K562 (cell line): ENCODE measurements at regions not wholly inside any gene's neighbourhood (a gene's known extent, or its start where the extent isn't known, plus 50 kb on each side); places are given as distances from the start of the nearest gene placed in this dataset.

Experiments used
- ATAC-seq: fragments of 200-7000 bp; cut with Tn5 transposase; 3 replicates; pipeline ENCODE4 v1.9.1; 2020; ENCODE audit warnings: moderate library complexity
- BruUV-seq: library from RNA; stranded (reverse); fragments of 400-500 nt; replicated peaks from 2 replicates; lab custom pipeline; 2021; lab: Mats Ljungman, UMichigan
- CTCF ChIA-PET: fragments of 300-600 bp; formaldehyde crosslinking; extraction: SDS; loops from one replicate; lab custom pipeline; 2021; ENCODE audit warnings: low intra/inter-chr PET ratio; lab: Yijun Ruan, JAX
- POLR2A ChIA-PET: fragments of 300-600, 350-650 bp; sonication (Branson Sonifier 250); formaldehyde crosslinking; extraction: SDS; loops from one replicate; lab custom pipeline; 2021; ENCODE audit warnings: antibody characterized with exemption, inconsistent platforms; lab: Yijun Ruan, JAX
- DNase-seq, 4 experiments: peaks; one replicate each; pipeline versions ENCODE4 v3.0.0 to v3.0.0-alpha.2; 2011 to 2018; ENCODE audit warnings: low spot score in 3 of 4, mixed read lengths in 3 of 4; ENCODE audit errors: extremely low read depth in 1 of 4
- FAIRE-seq: peaks from 2 replicates; lab custom pipeline; 2011; peaks lifted over from hg19 to GRCh38; lab: Jason Lieb, UNC
- H2AFZ ChIP-seq: 2 replicates; pipeline ENCODE4 v1.6.0; 2011; ENCODE audit warnings: low read depth, low read length, control low read depth, inconsistent platforms
- H3K27ac ChIP-seq: fragments of 200-600 bp; 3 replicates; pipeline ENCODE4 v1.8.0; 2011; ENCODE audit warnings: low read depth, mild to moderate bottlenecking, control low read depth, inconsistent platforms, low read length, moderate library complexity, mixed read lengths; ENCODE audit errors: extremely low read depth
- H3K27me3 ChIP-seq, 2 experiments: fragments of 300-600 bp in 1 of 2; 2 replicates in 1 of 2; 3 replicates in 1 of 2; pipeline versions ENCODE4 v1.6.0 to v1.8.0; 2011; ENCODE audit warnings: inconsistent platforms in 2 of 2, low read length in 2 of 2, mild to moderate bottlenecking in 1 of 2, mixed read lengths in 1 of 2, moderate library complexity in 1 of 2; ENCODE audit not compliant: control insufficient read depth in 2 of 2, insufficient read depth in 2 of 2
- H3K36me3 ChIP-seq: fragments of 300-600 bp; 3 replicates; pipeline ENCODE4 v1.8.0; 2011; ENCODE audit warnings: mild to moderate bottlenecking, low read length, inconsistent platforms; ENCODE audit not compliant: control insufficient read depth, insufficient read depth
- H3K4me1 ChIP-seq, 2 experiments: fragments of 200-600 bp in 1 of 2; replicated peaks in 1 of 2; 2 replicates in 1 of 2; 3 replicates in 1 of 2; pipeline versions ENCODE4 v1.5.1 to v1.8.0; 2011; ENCODE audit warnings: inconsistent platforms in 2 of 2, low read length in 2 of 2, mild to moderate bottlenecking in 1 of 2, mixed read lengths in 1 of 2, moderate library complexity in 1 of 2; ENCODE audit not compliant: control insufficient read depth in 2 of 2, insufficient read depth in 2 of 2
- H3K4me2 ChIP-seq: 2 replicates; pipeline ENCODE4 v1.6.1; 2011; ENCODE audit warnings: low read length, control low read depth, inconsistent platforms, mixed read lengths; ENCODE audit not compliant: insufficient read depth
- H3K4me3 ChIP-seq: fragments of 200-600 bp; sonication (generic), shearing (Covaris generic); 2 replicates; pipeline ENCODE4 v1.5.1; 2016; ENCODE audit warnings: control low read depth, inconsistent platforms
- H3K79me2 ChIP-seq: fragments of 200-600 bp; 3 replicates; pipeline ENCODE4 v1.8.0; 2011; ENCODE audit warnings: low read length, inconsistent platforms; ENCODE audit not compliant: control insufficient read depth, insufficient read depth
- H3K9ac ChIP-seq, 2 experiments: 2 replicates each; pipeline versions ENCODE4 v1.6.0 to v1.6.1; 2011; ENCODE audit warnings: low read depth in 2 of 2, low read length in 2 of 2, control low read depth in 1 of 2, inconsistent platforms in 1 of 2, mild to moderate bottlenecking in 1 of 2, mixed read lengths in 1 of 2; ENCODE audit not compliant: insufficient read depth in 1 of 2
- H3K9me1 ChIP-seq: one replicate; pipeline ENCODE4 v1.6.0; 2011; ENCODE audit warnings: inconsistent platforms, mild to moderate bottlenecking, low read length, moderate library complexity; ENCODE audit not compliant: control insufficient read depth, insufficient read depth
- H3K9me3 ChIP-seq: replicated peaks from 2 replicates; pipeline ENCODE4 v1.5.1; 2011; ENCODE audit warnings: low read depth, low read length, inconsistent platforms; ENCODE audit not compliant: control insufficient read depth, insufficient read depth
- H4K20me1 ChIP-seq: replicated peaks from 2 replicates; pipeline ENCODE4 v1.6.1; 2011; ENCODE audit warnings: low read length, inconsistent platforms, mixed read lengths; ENCODE audit not compliant: control insufficient read depth, insufficient read depth
- ERF ChIP-seq: fragments of 450-650 bp; formaldehyde crosslinking; IDR thresholded peaks from 2 replicates; pipeline ENCODE4 v1.4.0; 2020; ENCODE audit warnings: mild to moderate bottlenecking, mixed read lengths
- FOXO4 ChIP-seq: fragments of 450-650 bp; formaldehyde crosslinking; IDR thresholded peaks from 2 replicates; pipeline ENCODE4 v1.4.0; 2020; ENCODE audit warnings: mild to moderate bottlenecking, moderate library complexity
- GABPB1 ChIP-seq: sonication (generic); formaldehyde crosslinking; IDR thresholded peaks from 2 replicates; pipeline ENCODE4 v1.8.0; 2022; ENCODE audit warnings: mild to moderate bottlenecking, missing genetic modification reagents
- HDAC1 ChIP-seq, 2 experiments: fragments of 450-650 bp; IDR thresholded peaks; 2 replicates each; pipeline ENCODE4 v1.6.1; 2016 to 2017; ENCODE audit warnings: inconsistent platforms in 1 of 2, mild to moderate bottlenecking in 1 of 2, moderate library complexity in 1 of 2
- RBM14 ChIP-seq: fragments of 200-400 bp; formaldehyde crosslinking; IDR thresholded peaks from 2 replicates; pipeline ENCODE4 v1.6.1; 2018; ENCODE audit warnings: low read depth, mild to moderate bottlenecking, low read length, moderate library complexity, borderline replicate concordance; ENCODE audit not compliant: insufficient read depth
- RUNX1 ChIP-seq: sonication (generic); IDR thresholded peaks from 2 replicates; pipeline ENCODE4 v1.6.1; 2016; ENCODE audit warnings: antibody characterized with exemption, low read depth
- ZFP30 ChIP-seq: fragments of 250-450 bp; sonication (Bioruptor Pico); IDR thresholded peaks from 2 replicates; pipeline ENCODE4 v1.8.0; 2022; ENCODE audit warnings: moderate library complexity, mild to moderate bottlenecking, inconsistent platforms, borderline replicate concordance
- ZMIZ1 ChIP-seq, 2 experiments: fragments of 150-350 bp in 1 of 2; IDR thresholded peaks; 2 replicates each; pipeline ENCODE4 v1.6.1; 2012 to 2016; ENCODE audit warnings: low read depth in 2 of 2, low read length in 2 of 2, mild to moderate bottlenecking in 1 of 2, moderate library complexity in 1 of 2
- ZNF174 ChIP-seq: fragments of 250-450 bp; sonication (Bioruptor Pico); IDR thresholded peaks from 2 replicates; pipeline ENCODE4 v1.4.0; 2020; ENCODE audit warnings: mild to moderate bottlenecking
- WGBS: fragments of 100-300 bp; shearing (Covaris generic); methylation state at CpG from one replicate; pipeline ENCODE4 v1.1.6; 2016; ENCODE audit warnings: low coverage, mixed read lengths; ENCODE audit not compliant: insufficient coverage; ENCODE audit errors: missing lambda C conversion rate; 5-methylcytosine and 5-hydroxymethylcytosine counted together
- in situ Hi-C: fragments of 300-500 bp; cut with MboI; formaldehyde crosslinking; loops from 4 replicates; pipeline ENCODE4 v1.15.0; 2018; ENCODE audit warnings: inconsistent platforms, mixed read lengths
- intact Hi-C: fragments of 100-400 bp; cut with micrococcal nuclease; formaldehyde crosslinking; loops from 2 replicates; pipeline ENCODE4 v1.14.2; 2022
- TF ChIP-seq, protein P1 (sequence below): fragments of 250-450 bp; sonication (Bioruptor Pico); IDR thresholded peaks from 2 replicates; pipeline ENCODE4 v1.5.0; 2020; ENCODE audit warnings: mild to moderate bottlenecking
- TF ChIP-seq, protein P2 (sequence below): fragments of 450-650 bp; IDR thresholded peaks from 2 replicates; pipeline ENCODE4 v1.6.1; 2014; ENCODE audit warnings: low read depth, mild to moderate bottlenecking, moderate library complexity, borderline replicate concordance

DNA sequence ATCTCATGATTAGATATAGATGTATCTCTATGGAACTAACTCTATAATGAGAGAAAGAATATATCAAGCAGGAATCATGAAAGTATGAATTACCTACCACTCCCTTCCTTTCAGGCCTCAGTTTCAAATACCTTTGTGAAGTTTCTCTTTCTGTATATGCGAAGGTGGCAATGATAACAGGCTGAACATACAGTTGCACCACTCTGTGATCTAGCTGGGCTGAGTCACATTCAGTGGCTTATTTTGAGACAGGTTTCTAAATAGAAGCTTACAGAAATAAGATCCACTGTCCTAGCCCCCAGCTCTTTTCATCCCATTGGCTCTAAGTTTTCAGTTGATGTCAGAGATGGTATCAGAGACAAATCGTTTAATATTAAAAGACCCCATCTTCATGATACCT is 662.0 kb downstream of the SLITRK1 start:
- in situ Hi-C loops, result no loop called here
- TF ChIP-seq, protein P1, sequence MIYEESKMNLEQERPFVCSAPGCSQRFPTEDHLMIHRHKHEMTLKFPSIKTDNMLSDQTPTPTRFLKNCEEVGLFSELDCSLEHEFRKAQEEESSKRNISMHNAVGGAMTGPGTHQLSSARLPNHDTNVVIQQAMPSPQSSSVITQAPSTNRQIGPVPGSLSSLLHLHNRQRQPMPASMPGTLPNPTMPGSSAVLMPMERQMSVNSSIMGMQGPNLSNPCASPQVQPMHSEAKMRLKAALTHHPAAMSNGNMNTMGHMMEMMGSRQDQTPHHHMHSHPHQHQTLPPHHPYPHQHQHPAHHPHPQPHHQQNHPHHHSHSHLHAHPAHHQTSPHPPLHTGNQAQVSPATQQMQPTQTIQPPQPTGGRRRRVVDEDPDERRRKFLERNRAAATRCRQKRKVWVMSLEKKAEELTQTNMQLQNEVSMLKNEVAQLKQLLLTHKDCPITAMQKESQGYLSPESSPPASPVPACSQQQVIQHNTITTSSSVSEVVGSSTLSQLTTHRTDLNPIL (CRISPR knock-in tag), result no peak
- TF ChIP-seq ZNF174 (CRISPR knock-in tag) (no peak), FOXO4 (CRISPR knock-in tag) (no peak), RUNX1 (no peak), HDAC1 (IDR thresholded peaks at IDR 0.05) (no peak), GABPB1 (CRISPR knock-in tag) (no peak), ERF (no peak), ZFP30 (CRISPR knock-in tag) (no peak), ZMIZ1 (IDR thresholded peaks at IDR 0.05; ENCODE audit: low read depth in 2 of 2, low read length in 2 of 2) (no peak), RBM14 (no peak)
- TF ChIP-seq, protein P2, sequence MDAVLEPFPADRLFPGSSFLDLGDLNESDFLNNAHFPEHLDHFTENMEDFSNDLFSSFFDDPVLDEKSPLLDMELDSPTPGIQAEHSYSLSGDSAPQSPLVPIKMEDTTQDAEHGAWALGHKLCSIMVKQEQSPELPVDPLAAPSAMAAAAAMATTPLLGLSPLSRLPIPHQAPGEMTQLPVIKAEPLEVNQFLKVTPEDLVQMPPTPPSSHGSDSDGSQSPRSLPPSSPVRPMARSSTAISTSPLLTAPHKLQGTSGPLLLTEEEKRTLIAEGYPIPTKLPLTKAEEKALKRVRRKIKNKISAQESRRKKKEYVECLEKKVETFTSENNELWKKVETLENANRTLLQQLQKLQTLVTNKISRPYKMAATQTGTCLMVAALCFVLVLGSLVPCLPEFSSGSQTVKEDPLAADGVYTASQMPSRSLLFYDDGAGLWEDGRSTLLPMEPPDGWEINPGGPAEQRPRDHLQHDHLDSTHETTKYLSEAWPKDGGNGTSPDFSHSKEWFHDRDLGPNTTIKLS, result no peak
- Histone ChIP-seq H3K4me1 (no peaks in the 10 kb centered on the region), H3K9me1 (no peaks in the 10 kb centered on the region), H3K4me3 (no peak overlapping the region), H3K4me2 (no peak overlapping the region), H3K27me3 (no peaks in the 10 kb centered on the region), H3K9me3 (no peaks in the 10 kb centered on the region), H3K27ac (no peak overlapping the region), H3K36me3 (no peaks in the 10 kb centered on the region), H2AFZ (no peak overlapping the region), H3K9ac (no peak overlapping the region), H3K79me2 (no peaks in the 10 kb centered on the region), H4K20me1 (no peaks in the 10 kb centered on the region)
- no TSS peak for BruUV-seq
- no peak for DNase-seq
- ChIA-PET POLR2A (no interaction called here), CTCF (no interaction called here)
- no peak for ATAC-seq
- intact Hi-C loops, result no loop called here
- no peak for FAIRE-seq
- 5% methylated on average over 2 of the region's 2 CpGs for WGBS
